ENCODE measurements at regions not wholly inside any gene's neighbourhood (a gene's known extent, or its start where the extent isn't known, plus 50 kb on each side); places are given as distances from the start of the nearest gene placed in this dataset.

- TF ChIP-seq CTCF (IDR thresholded peaks at IDR 0.05): no peak
- no peaks in the 10 kb centered on the region for H3K9me3 ChIP-seq
- H3K27ac ChIP-seq: no peak overlapping the region
- H3K4me3 ChIP-seq: no peak overlapping the region
- H3K4me1 ChIP-seq: no peaks in the 10 kb centered on the region
- no peaks in the 10 kb centered on the region for H3K27me3 ChIP-seq
- no peak for DNase-seq
- intact Hi-C loops (cut with DNase I): no loop called here
- no peaks in the 10 kb centered on the region for H3K36me3 ChIP-seq
- ATAC-seq: no peak
Measured at GRCh38 chr1:184197831-184198230, 146.3 kb downstream of the TSEN15 start.

GRCh38 chr1:184199036-184199435 lies 147.5 kb downstream of the TSEN15 start:
- intact Hi-C loops (cut with DNase I): no loop called here
- no peaks in the 10 kb centered on the region for H3K27me3 ChIP-seq
- H3K27ac ChIP-seq: no peak overlapping the region
- no peaks in the 10 kb centered on the region for H3K36me3 ChIP-seq
- H3K9me3 ChIP-seq: no peaks in the 10 kb centered on the region
- ATAC-seq (no peak), DNase-seq (no peak)
- H3K4me1 ChIP-seq: no peaks in the 10 kb centered on the region
- no peak overlapping the region for H3K4me3 ChIP-seq
- no peak for TF ChIP-seq CTCF (IDR thresholded peaks at IDR 0.05)

GRCh38 chr1:184199438-184200085 lies 148.0 kb downstream of the TSEN15 start:
- DNase-seq: no peak
- no peaks in the 10 kb centered on the region for H3K9me3 ChIP-seq
- H3K27me3 ChIP-seq: no peaks in the 10 kb centered on the region
- H3K4me3 ChIP-seq: no peak overlapping the region
- no peak overlapping the region for H3K27ac ChIP-seq
- intact Hi-C loops (cut with DNase I): no loop called here
- H3K36me3 ChIP-seq: no peaks in the 10 kb centered on the region
- no peak for ATAC-seq
- TF ChIP-seq CTCF (IDR thresholded peaks at IDR 0.05): no peak
- no peaks in the 10 kb centered on the region for H3K4me1 ChIP-seq

GRCh38 chr1:184208622-184209021 lies 157.1 kb downstream of the TSEN15 start:
- Histone ChIP-seq H3K36me3 (no peaks in the 10 kb centered on the region), H3K9me3 (no peaks in the 10 kb centered on the region), H3K4me1 (no peaks in the 10 kb centered on the region), H3K4me3 (no peak overlapping the region), H3K27me3 (no peaks in the 10 kb centered on the region), H3K27ac (no peak overlapping the region)
- no peak for DNase-seq
- no peak for ATAC-seq
- intact Hi-C loops (cut with DNase I): no loop called here
- no peak for TF ChIP-seq CTCF (IDR thresholded peaks at IDR 0.05)

GRCh38 chr1:184210031-184210430 lies 158.5 kb downstream of the TSEN15 start:
- peak; percentile 59 for ATAC-seq

More at GRCh38 chr1:184210031-184210430, 158.5 kb downstream of the TSEN15 start:
- DNase-seq: no peak
- no peak for TF ChIP-seq CTCF (IDR thresholded peaks at IDR 0.05)
- Histone ChIP-seq H3K36me3 (no peaks in the 10 kb centered on the region), H3K27ac (no peak overlapping the region), H3K4me1 (no peaks in the 10 kb centered on the region), H3K9me3 (no peaks in the 10 kb centered on the region), H3K4me3 (no peak overlapping the region), H3K27me3 (no peaks in the 10 kb centered on the region)
- intact Hi-C loops (cut with DNase I): no loop called here

Measured in upper lobe of right lung (tissue), 1 donor.